ENCODE measurements at regions not wholly inside any gene's neighbourhood (a gene's known extent, or its start where the extent isn't known, plus 50 kb on each side); places are given as distances from the start of the nearest gene placed in this dataset.
"Not testable (repeated sequence)": the region's sequence is repeated elsewhere in the genome, so short reads cannot be mapped to it uniquely, and the experiment has no call there.

- Histone ChIP-seq H2AFZ (ENCODE audit: insufficient read depth, low read depth, low read length, poor library complexity, severe bottlenecking) (no peak overlapping the region), H3K27me3 (ENCODE audit: control insufficient read depth in 2 of 2, insufficient read depth in 2 of 2, low read length in 2 of 2) (no peaks in the 10 kb centered on the region), H4K20me1 (ENCODE audit: insufficient read depth, low read length) (no peaks in the 10 kb centered on the region), H3K9me3 (replicated peaks in 1 of 2; ENCODE audit: control insufficient read depth in 1 of 2, insufficient read depth in 1 of 2, low read length in 2 of 2) (no peaks in the 10 kb centered on the region), H3K9ac (ENCODE audit: insufficient read depth, low read length, poor library complexity, severe bottlenecking) (no peak overlapping the region), H3K4me1 (ENCODE audit: control insufficient read depth in 1 of 2, insufficient read depth in 2 of 2, low read length in 2 of 2) (no peaks in the 10 kb centered on the region), H3K27ac (ENCODE audit: low read depth in 1 of 2, low read length in 2 of 2) (no peak overlapping the region), H3K4me3 (replicated peaks in 1 of 3; ENCODE audit: low read depth in 2 of 3, low read length in 3 of 3) (no peak overlapping the region), H3K4me2 (replicated peaks; ENCODE audit: extremely low read depth, low read length, poor library complexity, severe bottlenecking) (no peak overlapping the region), H3K79me2 (ENCODE audit: insufficient read depth, low read length) (no peaks in the 10 kb centered on the region), H3K36me3 (replicated peaks in 1 of 2; ENCODE audit: control insufficient read depth in 1 of 2, insufficient read depth in 2 of 2, low read length in 2 of 2) (no peaks in the 10 kb centered on the region)
- no peak for DNase-seq
- 92% methylated on average over 7 of the region's 7 CpGs for WGBS (ENCODE audit: insufficient coverage)
- Mint-ChIP-seq H3K27ac (no peak overlapping the region), H3K4me3 (no peak overlapping the region), H3K36me3 (no peaks in the 10 kb centered on the region), H3K9me3 (peaks cover 0 to 5% (median 0%) of the 10 kb centered on the region in 7 donors), H3K4me1 (no peaks in the 10 kb centered on the region), H3K27me3 (ENCODE audit: low read depth in 3 of 3) (peaks cover 0 to 7% (median 0%) of the 10 kb centered on the region in 3 donors)
- intact Hi-C loops (cut with micrococcal nuclease), result no loop called here
- no peak for TF ChIP-seq CTCF (IDR thresholded peaks at IDR 0.05)
Measured at GRCh38 chr9:85439791-85440190, 302.0 kb downstream of the AGTPBP1 start.

- H2AFZ ChIP-seq (ENCODE audit: insufficient read depth, low read depth, low read length, poor library complexity, severe bottlenecking); H3K4me2 ChIP-seq (replicated peaks; ENCODE audit: extremely low read depth, low read length, poor library complexity, severe bottlenecking); H3K4me3 Mint-ChIP-seq; H3K79me2 ChIP-seq (ENCODE audit: insufficient read depth, low read length); DNase-seq; intact Hi-C loops (cut with micrococcal nuclease); H3K9ac ChIP-seq (ENCODE audit: insufficient read depth, low read length, poor library complexity, severe bottlenecking); H3K27me3 ChIP-seq (ENCODE audit: control insufficient read depth in 2 of 2, insufficient read depth in 2 of 2, low read length in 2 of 2); H3K4me3 ChIP-seq (replicated peaks in 1 of 3; ENCODE audit: low read depth in 2 of 3, low read length in 3 of 3); H3K4me1 ChIP-seq (ENCODE audit: control insufficient read depth in 1 of 2, insufficient read depth in 2 of 2, low read length in 2 of 2); H3K27ac Mint-ChIP-seq; H3K9me3 Mint-ChIP-seq; H4K20me1 ChIP-seq (ENCODE audit: insufficient read depth, low read length); H3K36me3 ChIP-seq (replicated peaks in 1 of 2; ENCODE audit: control insufficient read depth in 1 of 2, insufficient read depth in 2 of 2, low read length in 2 of 2); H3K36me3 Mint-ChIP-seq; H3K9me3 ChIP-seq (replicated peaks in 1 of 2; ENCODE audit: control insufficient read depth in 1 of 2, insufficient read depth in 1 of 2, low read length in 2 of 2); H3K27me3 Mint-ChIP-seq (ENCODE audit: low read depth in 3 of 3); H3K27ac ChIP-seq (ENCODE audit: low read depth in 1 of 2, low read length in 2 of 2): not testable (repeated sequence)
- WGBS (ENCODE audit: insufficient coverage), result 94% methylated on average over 2 of the region's 2 CpGs
- peaks cover 11% of the 10 kb centered on the region for H3K4me1 Mint-ChIP-seq
Measured at GRCh38 chr9:85433956-85434355, 307.8 kb downstream of the AGTPBP1 start.

- H3K4me2 ChIP-seq (replicated peaks; ENCODE audit: extremely low read depth, low read length, poor library complexity, severe bottlenecking); intact Hi-C loops (cut with micrococcal nuclease); H3K27me3 Mint-ChIP-seq (ENCODE audit: low read depth in 3 of 3): not testable (repeated sequence)
Measured at GRCh38 chr9:85433551-85433950, 308.2 kb downstream of the AGTPBP1 start.

More at GRCh38 chr9:85433551-85433950, 308.2 kb downstream of the AGTPBP1 start:
- H4K20me1 ChIP-seq (ENCODE audit: insufficient read depth, low read length); H3K36me3 Mint-ChIP-seq; H3K4me3 ChIP-seq (replicated peaks in 1 of 3; ENCODE audit: low read depth in 2 of 3, low read length in 3 of 3); H3K27me3 ChIP-seq (ENCODE audit: control insufficient read depth in 2 of 2, insufficient read depth in 2 of 2, low read length in 2 of 2); H3K79me2 ChIP-seq (ENCODE audit: insufficient read depth, low read length); H2AFZ ChIP-seq (ENCODE audit: insufficient read depth, low read depth, low read length, poor library complexity, severe bottlenecking); H3K9me3 Mint-ChIP-seq; H3K27ac Mint-ChIP-seq; H3K9ac ChIP-seq (ENCODE audit: insufficient read depth, low read length, poor library complexity, severe bottlenecking); H3K27ac ChIP-seq (ENCODE audit: low read depth in 1 of 2, low read length in 2 of 2); DNase-seq; H3K9me3 ChIP-seq (replicated peaks in 1 of 2; ENCODE audit: control insufficient read depth in 1 of 2, insufficient read depth in 1 of 2, low read length in 2 of 2); H3K4me1 ChIP-seq (ENCODE audit: control insufficient read depth in 1 of 2, insufficient read depth in 2 of 2, low read length in 2 of 2); H3K36me3 ChIP-seq (replicated peaks in 1 of 2; ENCODE audit: control insufficient read depth in 1 of 2, insufficient read depth in 2 of 2, low read length in 2 of 2); H3K4me3 Mint-ChIP-seq: not testable (repeated sequence)
- H3K4me1 Mint-ChIP-seq, result peaks cover 11% of the 10 kb centered on the region
- WGBS (ENCODE audit: insufficient coverage), result 44% methylated on average over 2 of the region's 3 CpGs

All from CD14-positive monocyte (primary cell).